ENCODE measurements at regions not wholly inside any gene's neighbourhood (a gene's known extent, or its start where the extent isn't known, plus 50 kb on each side); places are given as distances from the start of the nearest gene placed in this dataset.

GRCh38 chr7:24018331-24018730, 265.7 kb upstream of the NPY start:
- Histone ChIP-seq H3K4me3 (replicated peaks; ENCODE audit: low read depth, low read length) (no peak overlapping the region), H3K36me3 (ENCODE audit: control insufficient read depth, insufficient read depth, low read length) (no peaks in the 10 kb centered on the region), H3K27me3 (replicated peaks; ENCODE audit: control insufficient read depth, insufficient read depth, low read length) (no peaks in the 10 kb centered on the region)
- DNase-seq (ENCODE audit: extremely low read depth, insufficient read length), result no peak
- TF ChIP-seq CTCF (IDR thresholded peaks at IDR 0.05; ENCODE audit: insufficient read depth, low read length, poor library complexity, severe bottlenecking), result no peak

DNA sequence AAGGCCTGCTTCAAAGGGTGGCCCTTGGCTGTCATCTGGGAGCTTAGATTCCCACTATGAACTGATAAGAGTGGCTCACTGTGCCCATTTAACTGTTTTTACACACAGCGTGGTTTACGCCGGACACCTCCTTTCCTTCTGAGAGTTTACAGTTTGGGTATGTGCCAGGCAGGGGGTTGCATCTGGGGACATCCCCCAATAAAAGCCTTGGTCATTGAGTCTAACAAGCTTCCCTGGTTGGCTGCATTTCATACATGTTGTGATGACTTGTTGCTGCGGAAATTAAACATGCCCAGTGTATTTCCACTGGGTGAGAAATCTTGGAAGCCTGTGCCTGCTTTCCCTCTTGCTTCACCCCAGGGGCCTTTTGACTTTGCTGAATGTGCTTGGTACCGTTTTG, 264.1 kb upstream of the NPY start:
- no peaks in the 10 kb centered on the region for H3K36me3 ChIP-seq (ENCODE audit: control insufficient read depth, insufficient read depth, low read length)
- no peaks in the 10 kb centered on the region for H3K27me3 ChIP-seq (replicated peaks; ENCODE audit: control insufficient read depth, insufficient read depth, low read length)
- TF ChIP-seq CTCF (IDR thresholded peaks at IDR 0.05; ENCODE audit: insufficient read depth, low read length, poor library complexity, severe bottlenecking), result no peak
- H3K4me3 ChIP-seq (replicated peaks; ENCODE audit: low read depth, low read length), result no peak overlapping the region
- no peak for DNase-seq (ENCODE audit: extremely low read depth, insufficient read length)

GRCh38 chr7:24024276-24025068, 259.5 kb upstream of the NPY start:
- no peak for TF ChIP-seq CTCF (IDR thresholded peaks at IDR 0.05; ENCODE audit: insufficient read depth, low read length, poor library complexity, severe bottlenecking)
- Histone ChIP-seq H3K4me3 (replicated peaks; ENCODE audit: low read depth, low read length) (no peak overlapping the region), H3K27me3 (replicated peaks; ENCODE audit: control insufficient read depth, insufficient read depth, low read length) (no peaks in the 10 kb centered on the region), H3K36me3 (ENCODE audit: control insufficient read depth, insufficient read depth, low read length) (no peaks in the 10 kb centered on the region)
- DNase-seq (ENCODE audit: extremely low read depth, insufficient read length), result peak; percentile 3

DNA sequence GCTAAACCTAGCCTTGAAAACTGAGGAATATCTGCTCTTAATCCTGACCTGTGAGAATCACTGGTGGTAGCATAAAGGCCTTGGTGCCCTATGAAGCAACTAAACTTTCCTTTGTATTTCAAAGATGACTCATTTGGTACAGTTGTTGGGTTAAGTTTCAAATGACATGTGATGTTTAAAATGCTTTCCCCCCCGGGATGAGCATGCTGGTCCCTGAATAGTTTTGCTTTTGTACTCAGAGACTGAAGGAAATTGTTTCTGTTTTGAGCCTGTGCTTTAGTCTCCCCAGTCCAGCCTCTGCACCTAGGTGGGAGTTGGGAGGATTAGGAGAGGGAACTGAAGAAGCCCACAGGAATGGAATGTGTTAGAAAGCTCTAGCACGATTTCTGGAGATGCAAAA, 258.9 kb upstream of the NPY start:
- Histone ChIP-seq H3K27me3 (replicated peaks; ENCODE audit: control insufficient read depth, insufficient read depth, low read length) (no peaks in the 10 kb centered on the region), H3K36me3 (ENCODE audit: control insufficient read depth, insufficient read depth, low read length) (no peaks in the 10 kb centered on the region), H3K4me3 (replicated peaks; ENCODE audit: low read depth, low read length) (no peak overlapping the region)
- no peak for DNase-seq (ENCODE audit: extremely low read depth, insufficient read length)
- no peak for TF ChIP-seq CTCF (IDR thresholded peaks at IDR 0.05; ENCODE audit: insufficient read depth, low read length, poor library complexity, severe bottlenecking)

- H3K4me3 ChIP-seq (replicated peaks; ENCODE audit: low read depth, low read length), result no peak overlapping the region
- H3K27me3 ChIP-seq (replicated peaks; ENCODE audit: control insufficient read depth, insufficient read depth, low read length), result no peaks in the 10 kb centered on the region; the same call in 1 of the 2 replicates
- no peaks in the 10 kb centered on the region for H3K36me3 ChIP-seq (ENCODE audit: control insufficient read depth, insufficient read depth, low read length)
- DNase-seq (ENCODE audit: extremely low read depth, insufficient read length), result no peak
- no peak for TF ChIP-seq CTCF (IDR thresholded peaks at IDR 0.05; ENCODE audit: insufficient read depth, low read length, poor library complexity, severe bottlenecking)
Observed at GRCh38 chr7:24025765-24026164, 258.2 kb upstream of the NPY start.

All from GM06990 (cell line).